ENCODE measurements at regions not wholly inside any gene's neighbourhood (a gene's known extent, or its start where the extent isn't known, plus 50 kb on each side); places are given as distances from the start of the nearest gene placed in this dataset.
A peak's percentile ranks its signal among the peaks of the same experiment; 100 is the strongest.

GRCh38 chr17:45700171-45701090 lies 83.7 kb upstream of the CRHR1 start:
- DNase-seq, result no peak
- in situ Hi-C loops (cut with HindIII; ENCODE audit: low pct_ligation_motif_present, low pct_unique_long_range_greater_than_20kb, low sequenced_read_pairs), result no loop called here

- peak; percentile 30 for DNase-seq
- in situ Hi-C loops (cut with HindIII; ENCODE audit: low pct_ligation_motif_present, low pct_unique_long_range_greater_than_20kb, low sequenced_read_pairs), result no loop called here
These were observed 81.4 kb upstream of the CRHR1 start for GRCh38 chr17:45702666-45703266.

GRCh38 chr17:45703348-45703747 lies 80.8 kb upstream of the CRHR1 start:
- in situ Hi-C loops (cut with HindIII; ENCODE audit: low pct_ligation_motif_present, low pct_unique_long_range_greater_than_20kb, low sequenced_read_pairs), result no loop called here
- no peak for DNase-seq

- in situ Hi-C loops (cut with HindIII; ENCODE audit: low pct_ligation_motif_present, low pct_unique_long_range_greater_than_20kb, low sequenced_read_pairs), result no loop called here
- no peak for DNase-seq
These were observed 80.3 kb upstream of the CRHR1 start for GRCh38 chr17:45703806-45704205.

- in situ Hi-C loops (cut with HindIII; ENCODE audit: low pct_ligation_motif_present, low pct_unique_long_range_greater_than_20kb, low sequenced_read_pairs), result no loop called here
These were observed 79.9 kb upstream of the CRHR1 start for GRCh38 chr17:45704251-45704650.

GRCh38 chr17:45705123-45706009 lies 78.8 kb upstream of the CRHR1 start:
- in situ Hi-C loops (cut with HindIII; ENCODE audit: low pct_ligation_motif_present, low pct_unique_long_range_greater_than_20kb, low sequenced_read_pairs), result no loop called here
- DNase-seq, result peak; percentile 11

More at GRCh38 chr17:45704251-45704650, 79.9 kb upstream of the CRHR1 start:
- no peak for DNase-seq

- in situ Hi-C loops (cut with HindIII; ENCODE audit: low pct_ligation_motif_present, low pct_unique_long_range_greater_than_20kb, low sequenced_read_pairs), result no loop called here
- DNase-seq, result no peak
These were observed 78.1 kb upstream of the CRHR1 start for GRCh38 chr17:45706033-45706432.

GRCh38 chr17:45708707-45709290 lies 75.3 kb upstream of the CRHR1 start:
- in situ Hi-C loops (cut with HindIII; ENCODE audit: low pct_ligation_motif_present, low pct_unique_long_range_greater_than_20kb, low sequenced_read_pairs), result no loop called here
- DNase-seq, result no peak

GRCh38 chr17:45709728-45710288 lies 74.3 kb upstream of the CRHR1 start:
- DNase-seq, result no peak
- in situ Hi-C loops (cut with HindIII; ENCODE audit: low pct_ligation_motif_present, low pct_unique_long_range_greater_than_20kb, low sequenced_read_pairs), result no loop called here

GRCh38 chr17:45715787-45716186 lies 68.3 kb upstream of the CRHR1 start:
- DNase-seq, result no peak
- in situ Hi-C loops (cut with HindIII; ENCODE audit: low pct_ligation_motif_present, low pct_unique_long_range_greater_than_20kb, low sequenced_read_pairs), result no loop called here

- in situ Hi-C loops (cut with HindIII; ENCODE audit: low pct_ligation_motif_present, low pct_unique_long_range_greater_than_20kb, low sequenced_read_pairs), result no loop called here
- no peak for DNase-seq
These were observed 65.3 kb upstream of the CRHR1 start for GRCh38 chr17:45718791-45719190.

GRCh38 chr17:45719335-45720071 lies 64.6 kb upstream of the CRHR1 start:
- in situ Hi-C loops (cut with HindIII; ENCODE audit: low pct_ligation_motif_present, low pct_unique_long_range_greater_than_20kb, low sequenced_read_pairs), result no loop called here
- peak; percentile 65 for DNase-seq

- no peak for DNase-seq
- in situ Hi-C loops (cut with HindIII; ENCODE audit: low pct_ligation_motif_present, low pct_unique_long_range_greater_than_20kb, low sequenced_read_pairs), result no loop called here
These were observed 63.7 kb upstream of the CRHR1 start for GRCh38 chr17:45720386-45720785.

GRCh38 chr17:45722161-45722560 lies 62.0 kb upstream of the CRHR1 start:
- DNase-seq, result peak; percentile 14
- in situ Hi-C loops (cut with HindIII; ENCODE audit: low pct_ligation_motif_present, low pct_unique_long_range_greater_than_20kb, low sequenced_read_pairs), result no loop called here

GRCh38 chr17:45729294-45729907 lies 54.7 kb upstream of the CRHR1 start:
- in situ Hi-C loops (cut with HindIII; ENCODE audit: low pct_ligation_motif_present, low pct_unique_long_range_greater_than_20kb, low sequenced_read_pairs), result no loop called here
- DNase-seq, result no peak

GRCh38 chr17:45730192-45730591 lies 53.9 kb upstream of the CRHR1 start:
- in situ Hi-C loops (cut with HindIII; ENCODE audit: low pct_ligation_motif_present, low pct_unique_long_range_greater_than_20kb, low sequenced_read_pairs), result no loop called here
- DNase-seq, result no peak

GRCh38 chr17:45731459-45731858 lies 52.7 kb upstream of the CRHR1 start:
- DNase-seq, result no peak
- in situ Hi-C loops (cut with HindIII; ENCODE audit: low pct_ligation_motif_present, low pct_unique_long_range_greater_than_20kb, low sequenced_read_pairs), result no loop called here

Data from ACHN (cell line).